Colonic mucosa (tissue), 4 donors: ENCODE measurements at regions not wholly inside any gene's neighbourhood (a gene's known extent, or its start where the extent isn't known, plus 50 kb on each side); places are given as distances from the start of the nearest gene placed in this dataset.

Experiments
- DNase-seq: peaks from one replicate; pipeline ENCODE4 v3.0.0-alpha.2; 2020
- H3K27ac ChIP-seq: fragments of 200-600 bp; one replicate; pipeline ENCODE4 v1.8.0; 2021
- H3K27me3 ChIP-seq: fragments of 200-600 bp; one replicate; pipeline ENCODE4 v1.8.0; 2021
- H3K36me3 ChIP-seq: fragments of 200-600 bp; one replicate; pipeline ENCODE4 v1.8.0; 2021
- H3K4me1 ChIP-seq: fragments of 200-600 bp; one replicate; pipeline ENCODE4 v1.8.0; 2021; ENCODE audit warnings: mild to moderate bottlenecking
- H3K4me3 ChIP-seq: fragments of 200-600 bp; one replicate; pipeline ENCODE4 v1.8.0; 2021
- H3K9ac ChIP-seq, 2 donors: one replicate each; pipeline ENCODE4 v1.7.0; 2013; ENCODE audit warnings: control low read depth in 2 of 2, low read depth in 2 of 2, low read length in 2 of 2
- H3K9me3 ChIP-seq: fragments of 200-600 bp; one replicate; pipeline ENCODE4 v1.8.0; 2021
- intact Hi-C: fragments of 100-400 bp; cut with DNase I; formaldehyde crosslinking; loops from one replicate; pipeline ENCODE4 v1.14.1; 2022
- TF ChIP-seq, protein P1 (sequence below): fragments of 200-600 bp; IDR thresholded peaks from one replicate; pipeline ENCODE4 v1.8.0; 2022; ENCODE audit warnings: antibody characterized with exemption, mild to moderate bottlenecking
- donor health status: healthy.
- donor health status: DM: no; HTN: no; CAD: no.
- donor health status: DM: no; HTN: no; CAD: no.

DNA sequence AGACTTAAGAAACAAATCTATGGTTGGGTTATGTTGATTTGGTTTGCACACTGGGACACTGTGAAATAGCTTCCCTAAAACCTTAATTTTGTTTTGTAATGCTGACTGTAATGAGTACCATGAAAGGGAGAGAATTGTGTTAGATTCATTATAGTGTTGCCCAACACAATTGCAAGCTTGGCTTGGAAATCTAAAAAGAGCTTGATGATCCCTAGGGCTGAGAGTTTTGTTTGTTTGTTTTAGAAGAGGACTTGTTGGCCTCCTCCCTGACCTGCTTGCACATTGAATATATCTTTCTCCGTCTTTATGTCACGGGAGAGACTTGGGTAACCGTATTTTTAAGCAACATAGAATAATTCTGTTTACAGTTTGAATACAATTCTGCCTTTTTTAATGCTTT is 410.1 kb downstream of the ARL4A start:
- no peaks in the 10 kb centered on the region for H3K4me1 ChIP-seq
- H3K4me3 ChIP-seq = no peak overlapping the region
- intact Hi-C loops = no loop called here
- TF ChIP-seq, protein P1, sequence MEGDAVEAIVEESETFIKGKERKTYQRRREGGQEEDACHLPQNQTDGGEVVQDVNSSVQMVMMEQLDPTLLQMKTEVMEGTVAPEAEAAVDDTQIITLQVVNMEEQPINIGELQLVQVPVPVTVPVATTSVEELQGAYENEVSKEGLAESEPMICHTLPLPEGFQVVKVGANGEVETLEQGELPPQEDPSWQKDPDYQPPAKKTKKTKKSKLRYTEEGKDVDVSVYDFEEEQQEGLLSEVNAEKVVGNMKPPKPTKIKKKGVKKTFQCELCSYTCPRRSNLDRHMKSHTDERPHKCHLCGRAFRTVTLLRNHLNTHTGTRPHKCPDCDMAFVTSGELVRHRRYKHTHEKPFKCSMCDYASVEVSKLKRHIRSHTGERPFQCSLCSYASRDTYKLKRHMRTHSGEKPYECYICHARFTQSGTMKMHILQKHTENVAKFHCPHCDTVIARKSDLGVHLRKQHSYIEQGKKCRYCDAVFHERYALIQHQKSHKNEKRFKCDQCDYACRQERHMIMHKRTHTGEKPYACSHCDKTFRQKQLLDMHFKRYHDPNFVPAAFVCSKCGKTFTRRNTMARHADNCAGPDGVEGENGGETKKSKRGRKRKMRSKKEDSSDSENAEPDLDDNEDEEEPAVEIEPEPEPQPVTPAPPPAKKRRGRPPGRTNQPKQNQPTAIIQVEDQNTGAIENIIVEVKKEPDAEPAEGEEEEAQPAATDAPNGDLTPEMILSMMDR = no peak
- H3K9ac ChIP-seq = no peak overlapping the region
- DNase-seq = no peak
- no peak overlapping the region for H3K27ac ChIP-seq
- no peaks in the 10 kb centered on the region for H3K27me3 ChIP-seq
- no peaks in the 10 kb centered on the region for H3K9me3 ChIP-seq
- H3K36me3 ChIP-seq = no peaks in the 10 kb centered on the region

GRCh38 chr7:13098161-13098560 is 410.7 kb downstream of the ARL4A start:
- H3K9me3 ChIP-seq = no peaks in the 10 kb centered on the region
- no peak overlapping the region for H3K4me3 ChIP-seq
- H3K9ac ChIP-seq = no peak overlapping the region
- TF ChIP-seq, protein P1 = no peak
- no peaks in the 10 kb centered on the region for H3K36me3 ChIP-seq
- no peaks in the 10 kb centered on the region for H3K4me1 ChIP-seq
- DNase-seq = no peak
- no peak overlapping the region for H3K27ac ChIP-seq
- intact Hi-C loops = no loop called here
- H3K27me3 ChIP-seq = no peaks in the 10 kb centered on the region

- Histone ChIP-seq H3K4me3 (no peak overlapping the region), H3K36me3 (no peaks in the 10 kb centered on the region), H3K27ac (no peak overlapping the region), H3K4me1 (no peaks in the 10 kb centered on the region), H3K27me3 (no peaks in the 10 kb centered on the region), H3K9me3 (no peaks in the 10 kb centered on the region), H3K9ac (no peak overlapping the region)
- intact Hi-C loops = no loop called here
- DNase-seq = no peak
- TF ChIP-seq, protein P1 = no peak
These were observed 411.8 kb downstream of the ARL4A start for GRCh38 chr7:13099154-13099795.

DNA sequence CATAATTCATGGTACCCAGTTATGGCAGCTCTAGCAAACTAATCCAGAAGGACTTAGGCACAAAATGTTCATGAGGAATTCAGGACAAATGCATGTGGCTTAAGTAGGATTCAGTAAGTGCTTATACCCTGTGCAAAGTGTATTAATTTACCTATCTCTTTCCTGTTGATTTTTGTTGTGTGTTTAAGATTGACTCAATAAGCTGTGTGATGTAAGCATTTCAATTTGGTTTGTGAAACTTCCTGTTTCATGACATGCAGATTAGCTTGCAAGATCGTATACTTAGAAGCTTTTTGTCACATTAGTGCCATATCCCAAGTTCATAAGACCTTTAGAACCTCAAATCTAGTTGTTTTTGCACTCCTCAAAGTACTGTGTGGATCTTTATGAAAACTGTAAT is 416.7 kb downstream of the ARL4A start:
- TF ChIP-seq, protein P1 = no peak
- no peak for DNase-seq
- H3K27me3 ChIP-seq = no peaks in the 10 kb centered on the region
- H3K27ac ChIP-seq = no peak overlapping the region
- no peak overlapping the region for H3K4me3 ChIP-seq
- H3K36me3 ChIP-seq = no peaks in the 10 kb centered on the region
- H3K9me3 ChIP-seq = no peaks in the 10 kb centered on the region
- H3K9ac ChIP-seq = no peak overlapping the region
- intact Hi-C loops = no loop called here
- H3K4me1 ChIP-seq = no peaks in the 10 kb centered on the region

GRCh38 chr7:13105209-13105608 is 417.8 kb downstream of the ARL4A start:
- Histone ChIP-seq H3K4me1 (no peaks in the 10 kb centered on the region), H3K27ac (no peak overlapping the region), H3K27me3 (no peaks in the 10 kb centered on the region), H3K36me3 (no peaks in the 10 kb centered on the region), H3K9me3 (no peaks in the 10 kb centered on the region), H3K9ac (no peak overlapping the region), H3K4me3 (no peak overlapping the region)
- TF ChIP-seq, protein P1 = no peak
- DNase-seq = no peak
- intact Hi-C loops = no loop called here
